Thyroid gland (tissue), 4 donors: ENCODE measurements at regions not wholly inside any gene's neighbourhood (a gene's known extent, or its start where the extent isn't known, plus 50 kb on each side); places are given as distances from the start of the nearest gene placed in this dataset.

Experiments used
- DNase-seq, 2 donors: peaks; one replicate each; pipeline ENCODE4 v3.0.0-alpha.2; 2019
- H3K27ac ChIP-seq, 3 donors: fragments of 200-600 bp; sonication (generic); 1 replicate in 2 of 3; 2 replicates in 1 of 3; pipeline ENCODE4 v1.5.1; 2016 to 2019; ENCODE audit warnings: mild to moderate bottlenecking in 1 of 3, moderate library complexity in 1 of 3
- H3K27me3 ChIP-seq: fragments of 200-600 bp; sonication (generic); one replicate; pipeline ENCODE4 v1.5.1; 2019
- H3K36me3 ChIP-seq, 2 donors: fragments of 200-600 bp; sonication (generic); one replicate each; pipeline ENCODE4 v1.5.1; 2016 to 2019
- H3K4me1 ChIP-seq, 2 donors: fragments of 200-600 bp; sonication (generic); one replicate each; pipeline ENCODE4 v1.5.1; 2017 to 2019
- H3K4me3 ChIP-seq, 3 donors: fragments of 200-600 bp; sonication (generic); replicated peaks in 1 of 3; 1 replicate in 2 of 3; 2 replicates in 1 of 3; pipeline ENCODE4 v1.5.1; 2016; ENCODE audit warnings: mild to moderate bottlenecking in 1 of 3
- H3K9me3 ChIP-seq: fragments of 200-600 bp; sonication (generic); one replicate; pipeline ENCODE4 v1.5.1; 2017
- CTCF ChIP-seq, 6 experiments: fragments of 200-600 bp in 3 of 6; fragments of 450-650 bp in 3 of 6; sonication (generic) in 3 of 6; IDR thresholded peaks; one replicate each; pipeline ENCODE4 v1.5.1; 2016 to 2019; ENCODE audit warnings: antibody characterized with exemption in 6 of 6, mild to moderate bottlenecking in 2 of 6, inconsistent platforms in 1 of 6, moderate library complexity in 1 of 6
- POLR2A ChIP-seq, 2 donors: fragments of 450-650 bp; IDR thresholded peaks; one replicate each; pipeline ENCODE4 v1.6.1; 2017; ENCODE audit warnings: antibody characterized with exemption in 2 of 2, mild to moderate bottlenecking in 2 of 2, moderate library complexity in 1 of 2
- WGBS, 2 donors: methylation state at CpG; one replicate each; pipeline ENCODE4 v1.1.5; 2017; 5-methylcytosine and 5-hydroxymethylcytosine counted together
- intact Hi-C: fragments of 100-400 bp; cut with DNase I; formaldehyde crosslinking; loops from one replicate; pipeline ENCODE4 v1.15.1; 2023

- no peak for DNase-seq
- H3K9me3 ChIP-seq: no peaks in the 10 kb centered on the region
- intact Hi-C loops: no loop called here
- H3K4me3 ChIP-seq: no peak overlapping the region
- H3K27me3 ChIP-seq: no peaks in the 10 kb centered on the region
- no peak for TF ChIP-seq CTCF (IDR thresholded peaks at IDR 0.05)
- TF ChIP-seq POLR2A (IDR thresholded peaks at IDR 0.05): no peak
- H3K36me3 ChIP-seq: no peaks in the 10 kb centered on the region
- H3K27ac ChIP-seq: no peak overlapping the region
- WGBS, 2 donors: 75 to 80% methylated on average over 23 of the region's 23 CpGs
- H3K4me1 ChIP-seq: peaks cover 0 to 7% of the 10 kb centered on the region in 2 donors
Measured at GRCh38 chr22:49480896-49481658, 346.6 kb downstream of the BRD1 start.

GRCh38 chr22:49480331-49480730, 347.3 kb downstream of the BRD1 start:
- TF ChIP-seq CTCF (IDR thresholded peaks at IDR 0.05) (no peak), POLR2A (IDR thresholded peaks at IDR 0.05) (no peak)

GRCh38 chr22:49479566-49479965, 348.1 kb downstream of the BRD1 start:
- no peaks in the 10 kb centered on the region for H3K9me3 ChIP-seq
- intact Hi-C loops: no loop called here
- 87 to 89% methylated on average over 9 of the region's 9 CpGs for WGBS, 2 donors
- H3K36me3 ChIP-seq: no peaks in the 10 kb centered on the region
- no peak overlapping the region for H3K4me3 ChIP-seq
- no peak for DNase-seq
- peaks cover 0 to 7% of the 10 kb centered on the region in 2 donors for H3K4me1 ChIP-seq
- no peak for TF ChIP-seq CTCF (IDR thresholded peaks at IDR 0.05)
- TF ChIP-seq POLR2A (IDR thresholded peaks at IDR 0.05): no peak
- no peaks in the 10 kb centered on the region for H3K27me3 ChIP-seq
- no peak overlapping the region for H3K27ac ChIP-seq

More at GRCh38 chr22:49480331-49480730, 347.3 kb downstream of the BRD1 start:
- intact Hi-C loops: no loop called here
- Histone ChIP-seq H3K27me3 (no peaks in the 10 kb centered on the region), H3K9me3 (no peaks in the 10 kb centered on the region), H3K4me3 (no peak overlapping the region), H3K27ac (no peak overlapping the region), H3K36me3 (no peaks in the 10 kb centered on the region), H3K4me1 (peaks cover 0 to 7% of the 10 kb centered on the region in 2 donors)
- no peak for DNase-seq
- 72 to 74% methylated on average over 9 of the region's 9 CpGs for WGBS, 2 donors

- Histone ChIP-seq H3K4me3 (no peak overlapping the region), H3K4me1 (peaks cover 0 to 2% of the 10 kb centered on the region in 2 donors), H3K36me3 (no peaks in the 10 kb centered on the region), H3K9me3 (no peaks in the 10 kb centered on the region), H3K27me3 (no peaks in the 10 kb centered on the region), H3K27ac (no peak overlapping the region)
- TF ChIP-seq POLR2A (IDR thresholded peaks at IDR 0.05): no peak
- TF ChIP-seq CTCF (IDR thresholded peaks at IDR 0.05): no peak
- intact Hi-C loops: no loop called here
- no peak for DNase-seq
Measured at GRCh38 chr22:49476800-49477400, 350.8 kb downstream of the BRD1 start.

- TF ChIP-seq CTCF (IDR thresholded peaks at IDR 0.05) (no peak), POLR2A (IDR thresholded peaks at IDR 0.05) (no peak)
- WGBS, 2 donors: 67 to 78% methylated on average over 5 of the region's 5 CpGs
- no peaks in the 10 kb centered on the region for H3K36me3 ChIP-seq
- no peak overlapping the region for H3K27ac ChIP-seq
- no peaks in the 10 kb centered on the region for H3K4me1 ChIP-seq
- no peak for DNase-seq
- no peaks in the 10 kb centered on the region for H3K27me3 ChIP-seq
- no peaks in the 10 kb centered on the region for H3K9me3 ChIP-seq
- H3K4me3 ChIP-seq: no peak overlapping the region
- intact Hi-C loops: no loop called here
Measured at GRCh38 chr22:49476176-49476575, 351.5 kb downstream of the BRD1 start.
